ENCODE measurements at regions not wholly inside any gene's neighbourhood (a gene's known extent, or its start where the extent isn't known, plus 50 kb on each side); places are given as distances from the start of the nearest gene placed in this dataset.

DNA sequence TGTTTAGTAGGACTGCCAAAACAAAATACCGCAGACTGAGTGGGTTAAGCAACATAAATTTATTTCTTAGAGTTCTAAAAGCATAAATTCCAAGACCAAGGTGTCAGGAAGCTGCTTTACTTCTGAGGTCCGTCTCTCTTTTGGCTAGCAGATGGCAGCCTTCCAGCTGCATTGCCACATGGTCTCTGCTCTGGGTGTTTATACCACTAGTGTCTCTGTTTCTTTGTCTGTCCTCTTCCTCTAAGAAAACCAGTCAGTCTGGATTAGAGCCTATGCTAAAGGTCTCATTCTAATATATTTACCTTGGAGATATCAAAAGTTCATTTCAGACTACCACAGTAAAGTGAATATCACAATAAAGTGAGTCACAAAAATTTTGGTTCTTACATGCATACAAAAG, 519.8 kb downstream of the COL11A1 start:
- no peak overlapping the region for H3K27ac ChIP-seq
- no peak for TF ChIP-seq CTCF (IDR thresholded peaks at IDR 0.05; ENCODE audit: low read depth, low read length)
- H3K36me3 ChIP-seq: no peaks in the 10 kb centered on the region
- no peak overlapping the region for H3K4me3 ChIP-seq
- H3K4me1 ChIP-seq (ENCODE audit: low read depth): no peaks in the 10 kb centered on the region
- no peak for DNase-seq (ENCODE audit: low read depth in 1 of 2, low spot score in 1 of 2)
- no peaks in the 10 kb centered on the region for H3K9me3 ChIP-seq (ENCODE audit: low read depth)
- no peaks in the 10 kb centered on the region for H3K27me3 ChIP-seq

GRCh38 chr1:102586022-102586421, 522.3 kb downstream of the COL11A1 start:
- H3K4me1 ChIP-seq (ENCODE audit: low read depth): no peaks in the 10 kb centered on the region
- no peaks in the 10 kb centered on the region for H3K27me3 ChIP-seq
- H3K9me3 ChIP-seq (ENCODE audit: low read depth): no peaks in the 10 kb centered on the region
- H3K36me3 ChIP-seq: no peaks in the 10 kb centered on the region
- TF ChIP-seq CTCF (IDR thresholded peaks at IDR 0.05; ENCODE audit: low read depth, low read length): no peak
- DNase-seq (ENCODE audit: low read depth in 1 of 2, low spot score in 1 of 2): no peak
- H3K27ac ChIP-seq: no peak overlapping the region
- no peak overlapping the region for H3K4me3 ChIP-seq

- no peak for TF ChIP-seq CTCF (IDR thresholded peaks at IDR 0.05; ENCODE audit: low read depth, low read length)
- no peak overlapping the region for H3K4me3 ChIP-seq
- no peaks in the 10 kb centered on the region for H3K4me1 ChIP-seq (ENCODE audit: low read depth)
Observed at GRCh38 chr1:102580806-102581205, 527.5 kb downstream of the COL11A1 start.

GRCh38 chr1:102578804-102579203, 529.5 kb downstream of the COL11A1 start:
- no peaks in the 10 kb centered on the region for H3K9me3 ChIP-seq (ENCODE audit: low read depth)
- H3K4me1 ChIP-seq (ENCODE audit: low read depth): no peaks in the 10 kb centered on the region
- no peak for TF ChIP-seq CTCF (IDR thresholded peaks at IDR 0.05; ENCODE audit: low read depth, low read length)
- DNase-seq (ENCODE audit: low read depth in 1 of 2, low spot score in 1 of 2): no peak
- no peak overlapping the region for H3K4me3 ChIP-seq
- H3K27me3 ChIP-seq: no peaks in the 10 kb centered on the region
- H3K27ac ChIP-seq: no peak overlapping the region
- H3K36me3 ChIP-seq: no peaks in the 10 kb centered on the region

More at GRCh38 chr1:102580806-102581205, 527.5 kb downstream of the COL11A1 start:
- H3K9me3 ChIP-seq (ENCODE audit: low read depth): no peaks in the 10 kb centered on the region
- H3K36me3 ChIP-seq: no peaks in the 10 kb centered on the region
- H3K27me3 ChIP-seq: no peaks in the 10 kb centered on the region
- H3K27ac ChIP-seq: no peak overlapping the region
- no peak for DNase-seq (ENCODE audit: low read depth in 1 of 2, low spot score in 1 of 2)

GRCh38 chr1:102572637-102573036, 535.7 kb downstream of the COL11A1 start:
- Histone ChIP-seq H3K4me3 (no peak overlapping the region), H3K27ac (no peak overlapping the region), H3K36me3 (no peaks in the 10 kb centered on the region), H3K9me3 (ENCODE audit: low read depth) (no peaks in the 10 kb centered on the region), H3K27me3 (no peaks in the 10 kb centered on the region), H3K4me1 (ENCODE audit: low read depth) (no peaks in the 10 kb centered on the region)
- no peak for TF ChIP-seq CTCF (IDR thresholded peaks at IDR 0.05; ENCODE audit: low read depth, low read length)
- DNase-seq (ENCODE audit: low read depth in 1 of 2, low spot score in 1 of 2): no peak

GRCh38 chr1:102566182-102566581, 542.1 kb downstream of the COL11A1 start:
- no peak overlapping the region for H3K4me3 ChIP-seq
- no peaks in the 10 kb centered on the region for H3K27me3 ChIP-seq
- no peaks in the 10 kb centered on the region for H3K36me3 ChIP-seq
- no peak overlapping the region for H3K27ac ChIP-seq
- DNase-seq (ENCODE audit: low read depth in 1 of 2, low spot score in 1 of 2): no peak
- H3K9me3 ChIP-seq (ENCODE audit: low read depth): no peaks in the 10 kb centered on the region
- H3K4me1 ChIP-seq (ENCODE audit: low read depth): no peaks in the 10 kb centered on the region
- no peak for TF ChIP-seq CTCF (IDR thresholded peaks at IDR 0.05; ENCODE audit: low read depth, low read length)

Data from cardiac muscle cell (in vitro differentiated cells and primary cell).